KMS-11 (cell line): ENCODE measurements at regions not wholly inside any gene's neighbourhood (a gene's known extent, or its start where the extent isn't known, plus 50 kb on each side); places are given as distances from the start of the nearest gene placed in this dataset.

Experiments used
- H2AFZ ChIP-seq: fragments of 200-600 bp; sonication (generic); 2 replicates; pipeline ENCODE4 v1.6.1; 2016; ENCODE audit warnings: antibody characterized with exemption, mixed run types, low read depth
- H3K27ac ChIP-seq: fragments of 200-600 bp; sonication (generic); 2 replicates; pipeline ENCODE4 v1.6.1; 2016; ENCODE audit warnings: mild to moderate bottlenecking, mixed run types
- H3K27me3 ChIP-seq: fragments of 200-600 bp; sonication (generic); 2 replicates; pipeline ENCODE4 v1.6.1; 2017; ENCODE audit warnings: mild to moderate bottlenecking, low read depth, mixed run types, moderate library complexity; ENCODE audit not compliant: insufficient read depth
- H3K36me3 ChIP-seq: fragments of 200-600 bp; sonication (generic); 2 replicates; pipeline ENCODE4 v1.6.1; 2017; ENCODE audit warnings: mild to moderate bottlenecking, mixed run types; ENCODE audit not compliant: insufficient read depth
- H3K4me1 ChIP-seq: fragments of 200-600 bp; sonication (generic); 2 replicates; pipeline ENCODE4 v1.6.1; 2016; ENCODE audit warnings: mild to moderate bottlenecking, low read depth, mixed run types; ENCODE audit not compliant: poor library complexity, severe bottlenecking
- H3K4me2 ChIP-seq: fragments of 200-600 bp; sonication (generic); 2 replicates; pipeline ENCODE4 v1.7.0; 2016; ENCODE audit warnings: mild to moderate bottlenecking, mixed run types
- H3K4me3 ChIP-seq: fragments of 200-600 bp; sonication (generic); IDR thresholded peaks from 2 replicates; pipeline ENCODE4 v1.6.1; 2017; ENCODE audit warnings: low read depth, low read length, mixed read lengths; ENCODE audit not compliant: insufficient read depth
- H3K79me2 ChIP-seq: fragments of 200-600 bp; sonication (generic); 2 replicates; pipeline ENCODE4 v1.6.1; 2016; ENCODE audit warnings: low read depth, mixed run types; ENCODE audit not compliant: insufficient read depth
- H3K9ac ChIP-seq: fragments of 200-600 bp; sonication (generic); 2 replicates; pipeline ENCODE4 v1.6.1; 2016; ENCODE audit warnings: mild to moderate bottlenecking, mixed run types
- H4K20me1 ChIP-seq: fragments of 200-600 bp; sonication (generic); 2 replicates; pipeline ENCODE4 v1.6.1; 2016; ENCODE audit warnings: mild to moderate bottlenecking, mixed run types; ENCODE audit not compliant: insufficient read depth
- CTCF ChIP-seq: fragments of 200-600 bp; sonication (generic); conservative IDR thresholded peaks from 2 replicates; pipeline ENCODE4 v1.6.1; 2017; ENCODE audit warnings: low read depth, mild to moderate bottlenecking, antibody characterized with exemption, low read length, moderate library complexity, mixed read lengths

GRCh38 chr5:58148254-58148775 lies 311.6 kb downstream of the PLK2 start:
- H3K4me2 ChIP-seq: no peak overlapping the region
- H3K27ac ChIP-seq: no peak overlapping the region
- TF ChIP-seq CTCF: no peak
- H4K20me1 ChIP-seq: no peaks in the 10 kb centered on the region
- no peak overlapping the region for H2AFZ ChIP-seq
- H3K79me2 ChIP-seq: no peaks in the 10 kb centered on the region
- no peak overlapping the region for H3K9ac ChIP-seq
- H3K4me1 ChIP-seq: no peaks in the 10 kb centered on the region
- no peaks in the 10 kb centered on the region for H3K36me3 ChIP-seq
- no peak overlapping the region for H3K4me3 ChIP-seq
- no peaks in the 10 kb centered on the region for H3K27me3 ChIP-seq

DNA sequence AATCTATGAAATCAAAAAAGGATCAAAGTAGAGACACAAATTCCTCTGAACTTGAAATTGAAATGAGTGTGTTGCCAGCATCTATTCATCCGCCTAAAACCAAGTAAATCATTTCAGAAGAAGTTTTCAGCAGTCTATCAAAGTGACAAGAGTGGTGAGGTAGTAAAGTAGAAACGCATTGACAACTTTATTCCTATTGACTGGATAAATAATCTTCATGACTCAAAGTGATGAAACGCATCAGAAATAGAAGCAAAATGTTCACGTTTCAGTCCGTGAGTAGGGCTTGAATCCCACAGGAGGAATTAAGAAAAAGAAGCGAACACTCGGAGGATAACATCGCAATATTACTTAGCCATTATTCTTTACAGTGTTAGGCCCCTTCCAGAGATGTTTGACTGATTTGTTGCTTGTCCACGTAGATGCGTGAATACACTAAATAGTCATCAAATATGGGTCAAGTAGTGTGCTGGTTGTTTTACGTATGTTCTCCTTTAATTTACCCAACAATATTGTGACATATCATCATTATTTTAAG lies 314.4 kb downstream of the PLK2 start:
- Histone ChIP-seq H3K36me3 (no peaks in the 10 kb centered on the region), H3K4me2 (no peak overlapping the region), H2AFZ (no peak overlapping the region), H3K27ac (no peak overlapping the region), H3K4me3 (no peak overlapping the region), H3K27me3 (no peaks in the 10 kb centered on the region), H3K4me1 (no peaks in the 10 kb centered on the region), H3K9ac (no peak overlapping the region), H3K79me2 (no peaks in the 10 kb centered on the region), H4K20me1 (no peaks in the 10 kb centered on the region)
- no peak for TF ChIP-seq CTCF

- Histone ChIP-seq H3K27ac (no peak overlapping the region), H4K20me1 (no peaks in the 10 kb centered on the region), H3K4me2 (no peak overlapping the region), H3K79me2 (no peaks in the 10 kb centered on the region), H2AFZ (no peak overlapping the region), H3K4me3 (no peak overlapping the region), H3K4me1 (no peaks in the 10 kb centered on the region), H3K27me3 (no peaks in the 10 kb centered on the region), H3K36me3 (no peaks in the 10 kb centered on the region), H3K9ac (no peak overlapping the region)
- TF ChIP-seq CTCF: no peak
Observed at GRCh38 chr5:58143727-58144126, 316.2 kb downstream of the PLK2 start.

- TF ChIP-seq CTCF: no peak
- Histone ChIP-seq H3K4me3 (no peak overlapping the region), H4K20me1 (no peaks in the 10 kb centered on the region), H3K27me3 (no peaks in the 10 kb centered on the region), H3K4me1 (no peaks in the 10 kb centered on the region), H3K79me2 (no peaks in the 10 kb centered on the region), H3K9ac (no peak overlapping the region), H3K4me2 (no peak overlapping the region), H3K36me3 (no peaks in the 10 kb centered on the region), H2AFZ (no peak overlapping the region), H3K27ac (no peak overlapping the region)
Observed at GRCh38 chr5:58143181-58143580, 316.7 kb downstream of the PLK2 start.
